ENCODE measurements at regions not wholly inside any gene's neighbourhood (a gene's known extent, or its start where the extent isn't known, plus 50 kb on each side); places are given as distances from the start of the nearest gene placed in this dataset.
A peak's percentile ranks its signal among the peaks of the same experiment; 100 is the strongest.

- peaks cover 21 to 35% of the 10 kb centered on the region in 2 experiments for H3K4me1 ChIP-seq (ENCODE audit: control insufficient read depth in 1 of 2, insufficient read depth in 2 of 2, low read length in 2 of 2)
- ChIA-PET RAD21 (ENCODE audit: low non-redundant PET in 1 of 2, low total read pairs in 2 of 2, uncharacterized antibody in 2 of 2, unreplicated experiment in 2 of 2) (no interaction called here), CTCF (no interaction called here), POLR2A (no interaction called here)
- BruUV-seq (replicated peaks): no TSS peak
- H2AFZ ChIP-seq (ENCODE audit: low read depth, low read length, poor library complexity, severe bottlenecking): no peak overlapping the region
- no peak overlapping the region for H3K4me3 ChIP-seq (replicated peaks in 1 of 2; ENCODE audit: low read depth in 1 of 2, low read length in 2 of 2)
- no peaks in the 10 kb centered on the region for H3K27me3 ChIP-seq (ENCODE audit: insufficient read depth, low read length)
- no peaks in the 10 kb centered on the region for H4K20me1 ChIP-seq (ENCODE audit: insufficient read depth)
- H3K9me2 ChIP-seq (ENCODE audit: insufficient read depth): no peaks in the 10 kb centered on the region
- intact Hi-C loops (cut with micrococcal nuclease): no loop called here
- peak; percentile 56 for DNase-seq (ENCODE audit: low read depth, low spot score)
- ATAC-seq: peak; percentile 85
- no peaks in the 10 kb centered on the region for H3K9me3 ChIP-seq (ENCODE audit: control insufficient read depth in 1 of 2, insufficient read depth in 1 of 2, low read depth in 1 of 2, low read length in 2 of 2)
- TF ChIP-seq YY1 (IDR thresholded peaks at IDR 0.05; ENCODE audit: extremely low read depth, insufficient replicate concordance, low read depth, low read length) (no peak), EGR1 (IDR thresholded peaks at IDR 0.05; ENCODE audit: low read depth) (no peak), SP1 (IDR thresholded peaks at IDR 0.05; ENCODE audit: low read depth) (peak; percentile 33; the same call in 1 of the 2 replicates), MAX (IDR thresholded peaks at IDR 0.05) (no peak), FOSL1 (IDR thresholded peaks at IDR 0.05; ENCODE audit: low read depth) (peak; percentile 27; the same call in 1 of the 2 replicates), REST (IDR thresholded peaks at IDR 0.05; ENCODE audit: low read depth) (no peak), SRF (IDR thresholded peaks at IDR 0.05; ENCODE audit: low read depth) (no peak), JUND (IDR thresholded peaks at IDR 0.05) (peak; percentile 36; the same call in 1 of the 2 replicates), TCF7L2 (IDR thresholded peaks at IDR 0.05; ENCODE audit: borderline replicate concordance, extremely low read depth, insufficient read depth, insufficient read length) (no peak), SIN3A (IDR thresholded peaks at IDR 0.05; ENCODE audit: low read depth) (peak; percentile 68), ATF3 (IDR thresholded peaks at IDR 0.05) (0 out of 2 replicates have a peak, but pooled peaks have one; percentile 11), CEBPB (IDR thresholded peaks at IDR 0.05; ENCODE audit: low read depth) (no peak), CBX3 (IDR thresholded peaks at IDR 0.05; ENCODE audit: low read depth) (peak; percentile 48; the same call in 1 of the 2 replicates)
- no peak overlapping the region for H3K9ac ChIP-seq (ENCODE audit: low read length)
- H3K36me3 ChIP-seq (ENCODE audit: control insufficient read depth in 1 of 2, insufficient read depth in 2 of 2, low read length in 2 of 2): no peaks in the 10 kb centered on the region
- H3K79me2 ChIP-seq (ENCODE audit: insufficient read depth, low read length): no peaks in the 10 kb centered on the region
- H3K27ac ChIP-seq (ENCODE audit: low read depth, low read length): no peak overlapping the region
- peak overlapping the region; percentile 39 for H3K4me2 ChIP-seq (ENCODE audit: low read length)
Measured at GRCh38 chr3:159824333-159824732, 164.3 kb upstream of the IL12A start.

Measured in HCT116 (cell line).